Kidney (tissue), 13 donors: ENCODE measurements at regions not wholly inside any gene's neighbourhood (a gene's known extent, or its start where the extent isn't known, plus 50 kb on each side); places are given as distances from the start of the nearest gene placed in this dataset.

Experiments
- DNase-seq, 5 donors: peaks; one replicate each; pipeline ENCODE4 v3.0.0-alpha.2; 2013 to 2020
- FAIRE-seq: peaks from 2 replicates; lab custom pipeline; 2012; peaks lifted over from hg19 to GRCh38; lab: Jason Lieb, UNC
- H3K27ac ChIP-seq, 2 donors: one replicate each; pipeline ENCODE4 v1.7.0; 2013; ENCODE audit warnings: low read depth in 2 of 2, low read length in 2 of 2, inconsistent platforms in 1 of 2
- H3K27me3 ChIP-seq: one replicate; pipeline ENCODE4 v1.7.1; 2013; ENCODE audit warnings: low read length, inconsistent platforms; ENCODE audit not compliant: control insufficient read depth, insufficient read depth
- H3K36me3 ChIP-seq, 3 donors: one replicate each; pipeline versions ENCODE4 v1.7.0 to v1.7.1; 2013; ENCODE audit warnings: low read length in 3 of 3, control low read depth in 1 of 3, inconsistent platforms in 1 of 3; ENCODE audit not compliant: insufficient read depth in 3 of 3, control insufficient read depth in 2 of 3
- H3K4me1 ChIP-seq, 3 donors: one replicate each; pipeline versions ENCODE4 v1.7.0 to v1.7.1; 2013; ENCODE audit warnings: low read length in 3 of 3, inconsistent platforms in 1 of 3, low read depth in 1 of 3; ENCODE audit not compliant: control insufficient read depth in 2 of 3, insufficient read depth in 2 of 3
- H3K4me3 ChIP-seq, 3 donors: one replicate each; pipeline versions ENCODE4 v1.7.0 to v1.8.1; 2013; ENCODE audit warnings: low read length in 3 of 3, control low read depth in 1 of 3, inconsistent platforms in 1 of 3
- H3K9ac ChIP-seq, 3 donors: one replicate each; pipeline versions ENCODE4 v1.7.0 to v1.7.1; 2013; ENCODE audit warnings: low read length in 3 of 3, control low read depth in 1 of 3, inconsistent platforms in 1 of 3
- H3K9me3 ChIP-seq, 3 donors: one replicate each; pipeline versions ENCODE4 v1.7.0 to v1.7.1; 2013; ENCODE audit warnings: low read length in 3 of 3, control low read depth in 1 of 3, inconsistent platforms in 1 of 3; ENCODE audit not compliant: control insufficient read depth in 2 of 3, insufficient read depth in 1 of 3
- intact Hi-C: fragments of 100-400 bp; cut with DNase I; formaldehyde crosslinking; loops from one replicate; pipeline ENCODE4 v1.11.1; 2022
- TF ChIP-seq, protein P1 (sequence below): IDR thresholded peaks from 3 replicates; pipeline ENCODE4 v1.5.1; 2012; ENCODE audit warnings: mild to moderate bottlenecking, moderate library complexity, borderline replicate concordance; ENCODE audit not compliant: insufficient read depth; ENCODE audit errors: extremely low read depth
- donor health status: control.
- donor health status: control.
- donor health status: control.
- donor health status: control.
- donor health status: control.
- donor health status: DM: yes; HTN: yes; CAD: no.
- donor health status: Normal renal cell carcinoma (clear cell type).

DNA sequence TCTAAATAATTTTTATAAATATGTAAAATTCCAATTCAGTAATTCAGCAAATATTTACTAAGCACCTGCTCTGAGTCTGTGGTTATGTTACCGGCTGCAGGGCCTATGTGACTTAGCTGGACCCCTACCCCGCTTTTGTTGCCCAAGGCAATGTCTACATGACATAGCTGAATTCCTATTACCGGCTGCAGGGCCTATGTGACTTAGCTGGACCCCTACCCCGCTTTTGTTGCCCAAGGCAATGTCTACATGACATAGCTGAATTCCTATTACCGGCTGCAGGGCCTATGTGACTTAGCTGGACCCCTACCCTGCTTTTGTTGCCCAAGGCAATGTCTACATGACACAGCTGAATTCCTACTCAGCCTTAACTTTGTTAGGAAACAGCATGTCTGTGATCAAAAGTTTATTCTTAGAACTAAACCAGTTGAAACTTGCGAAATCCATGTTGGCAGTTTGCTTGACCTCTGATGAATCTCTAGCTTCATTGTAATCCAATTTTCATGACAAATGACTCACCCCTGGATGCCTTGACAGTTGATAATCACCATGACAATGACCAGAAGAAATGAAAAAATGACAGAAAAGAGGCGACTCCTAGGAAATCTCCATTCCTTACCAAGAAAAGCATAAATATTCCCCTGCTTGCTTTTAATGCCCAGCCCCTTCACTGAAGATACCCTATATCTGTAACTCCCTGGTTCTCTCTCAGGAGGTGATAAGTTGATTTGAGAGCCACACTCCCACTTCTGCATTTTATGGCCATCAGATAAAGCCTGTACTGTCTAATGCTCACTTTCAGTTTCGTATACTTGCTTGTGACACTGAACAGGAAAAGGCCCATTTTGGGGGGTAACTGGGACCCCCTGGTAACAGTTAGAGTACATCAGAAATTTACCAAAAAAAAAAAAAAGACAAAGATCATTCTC is 148.4 kb upstream of the SYT10 start:
- no peak overlapping the region for H3K9ac ChIP-seq
- FAIRE-seq: no peak

DNA sequence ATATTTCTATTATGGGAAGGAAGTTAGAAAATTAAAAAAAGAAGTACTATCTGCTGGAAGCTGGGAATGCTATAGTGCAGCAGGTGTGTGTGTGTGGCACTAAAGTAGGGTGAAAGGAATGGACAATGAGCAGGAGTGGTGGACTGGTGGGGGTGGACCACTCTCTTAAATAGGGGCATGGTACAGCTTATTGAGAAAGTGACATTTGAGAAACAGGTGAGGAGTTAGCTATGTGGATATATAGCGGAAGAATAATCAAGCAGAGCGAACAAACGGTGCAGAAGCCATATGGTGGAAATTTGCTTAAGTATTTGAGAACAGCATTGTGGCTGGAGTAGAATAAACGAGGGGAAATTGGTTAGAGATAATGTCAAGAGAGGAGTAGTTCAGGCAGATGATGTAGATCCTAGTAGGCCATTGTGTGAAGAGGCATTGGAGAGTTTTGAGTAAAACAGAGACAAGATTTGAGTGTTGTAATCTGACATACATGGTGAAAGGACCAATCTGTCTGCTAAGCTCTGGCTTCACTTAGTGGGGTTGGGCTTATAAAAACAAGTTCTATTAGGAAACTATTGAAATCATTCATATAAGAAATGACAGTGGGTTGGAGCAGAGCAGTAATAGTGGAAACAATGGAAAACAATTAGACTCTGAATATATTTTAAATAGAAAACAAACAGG is 149.2 kb upstream of the SYT10 start:
- H3K27ac ChIP-seq: no peak overlapping the region
- TF ChIP-seq, protein P1, sequence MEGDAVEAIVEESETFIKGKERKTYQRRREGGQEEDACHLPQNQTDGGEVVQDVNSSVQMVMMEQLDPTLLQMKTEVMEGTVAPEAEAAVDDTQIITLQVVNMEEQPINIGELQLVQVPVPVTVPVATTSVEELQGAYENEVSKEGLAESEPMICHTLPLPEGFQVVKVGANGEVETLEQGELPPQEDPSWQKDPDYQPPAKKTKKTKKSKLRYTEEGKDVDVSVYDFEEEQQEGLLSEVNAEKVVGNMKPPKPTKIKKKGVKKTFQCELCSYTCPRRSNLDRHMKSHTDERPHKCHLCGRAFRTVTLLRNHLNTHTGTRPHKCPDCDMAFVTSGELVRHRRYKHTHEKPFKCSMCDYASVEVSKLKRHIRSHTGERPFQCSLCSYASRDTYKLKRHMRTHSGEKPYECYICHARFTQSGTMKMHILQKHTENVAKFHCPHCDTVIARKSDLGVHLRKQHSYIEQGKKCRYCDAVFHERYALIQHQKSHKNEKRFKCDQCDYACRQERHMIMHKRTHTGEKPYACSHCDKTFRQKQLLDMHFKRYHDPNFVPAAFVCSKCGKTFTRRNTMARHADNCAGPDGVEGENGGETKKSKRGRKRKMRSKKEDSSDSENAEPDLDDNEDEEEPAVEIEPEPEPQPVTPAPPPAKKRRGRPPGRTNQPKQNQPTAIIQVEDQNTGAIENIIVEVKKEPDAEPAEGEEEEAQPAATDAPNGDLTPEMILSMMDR: no peak
- H3K27me3 ChIP-seq: no peaks in the 10 kb centered on the region
- H3K9me3 ChIP-seq: no peaks in the 10 kb centered on the region
- DNase-seq: no peak
- no peaks in the 10 kb centered on the region for H3K4me1 ChIP-seq
- H3K4me3 ChIP-seq: no peak overlapping the region
- FAIRE-seq: no peak
- no peak overlapping the region for H3K9ac ChIP-seq
- intact Hi-C loops: no loop called here
- H3K36me3 ChIP-seq: no peaks in the 10 kb centered on the region

More for the DNA sequence above, 148.4 kb upstream of the SYT10 start:
- H3K4me1 ChIP-seq: no peaks in the 10 kb centered on the region
- H3K9me3 ChIP-seq: no peaks in the 10 kb centered on the region
- TF ChIP-seq, protein P1: no peak
- no peak overlapping the region for H3K4me3 ChIP-seq
- no peaks in the 10 kb centered on the region for H3K27me3 ChIP-seq
- H3K27ac ChIP-seq: no peak overlapping the region
- no peaks in the 10 kb centered on the region for H3K36me3 ChIP-seq
- intact Hi-C loops: no loop called here
- no peak for DNase-seq

DNA sequence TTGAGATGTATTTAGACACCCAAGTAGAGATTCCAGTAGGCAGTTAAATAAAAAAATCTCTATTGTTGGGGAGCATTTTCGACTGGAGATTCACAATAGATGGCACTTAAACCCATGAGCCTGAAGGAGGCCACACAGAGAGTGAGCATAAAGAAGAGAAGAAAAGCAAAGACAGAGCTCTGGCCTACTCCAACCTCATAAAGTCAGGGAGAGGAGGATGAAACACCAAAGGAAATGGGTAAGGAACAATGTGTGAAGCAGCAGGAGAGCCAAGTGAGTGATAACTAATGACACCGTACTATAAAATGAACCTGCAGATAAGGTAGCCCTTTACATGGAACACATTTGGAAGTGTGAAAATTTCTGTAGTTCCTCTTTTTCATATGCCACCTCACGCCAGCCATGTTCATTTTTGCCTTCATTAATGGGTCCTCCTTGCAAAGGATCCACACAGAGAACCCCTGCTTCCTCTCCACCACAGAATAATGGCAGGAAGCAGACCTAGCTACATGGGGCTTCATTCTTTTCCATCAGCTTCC is 150.0 kb upstream of the SYT10 start:
- intact Hi-C loops: no loop called here
- FAIRE-seq: no peak
- TF ChIP-seq, protein P1: no peak

More for the DNA sequence above, 150.0 kb upstream of the SYT10 start:
- DNase-seq: no peak
- no peaks in the 10 kb centered on the region for H3K36me3 ChIP-seq
- H3K4me1 ChIP-seq: no peaks in the 10 kb centered on the region
- no peaks in the 10 kb centered on the region for H3K9me3 ChIP-seq
- no peaks in the 10 kb centered on the region for H3K27me3 ChIP-seq
- no peak overlapping the region for H3K9ac ChIP-seq
- no peak overlapping the region for H3K4me3 ChIP-seq
- no peak overlapping the region for H3K27ac ChIP-seq
